ENCODE measurements at regions not wholly inside any gene's neighbourhood (a gene's known extent, or its start where the extent isn't known, plus 50 kb on each side); places are given as distances from the start of the nearest gene placed in this dataset.
"Not testable (repeated sequence)": the region's sequence is repeated elsewhere in the genome, so short reads cannot be mapped to it uniquely, and the experiment has no call there.

- DNase-seq, result no peak
- intact Hi-C loops (cut with DNase I; ENCODE audit: low total_unique reads), result no loop called here
Observed at GRCh38 chr5:67983251-67984110, 232.1 kb upstream of the PIK3R1 start.

GRCh38 chr5:67982160-67982559, 233.4 kb upstream of the PIK3R1 start:
- H3K36me3 ChIP-seq; H3K27me3 ChIP-seq; intact Hi-C loops (cut with DNase I; ENCODE audit: low total_unique reads); H3K4me3 ChIP-seq; H3K9me3 ChIP-seq; DNase-seq; H3K27ac ChIP-seq: not testable (repeated sequence)
- H3K4me1 ChIP-seq, result peaks cover 0 to 11% (median 1%) of the 10 kb centered on the region in 4 donors

More at GRCh38 chr5:67983251-67984110, 232.1 kb upstream of the PIK3R1 start:
- H3K4me1 ChIP-seq, result peaks cover 0 to 11% (median 1%) of the 10 kb centered on the region in 4 donors
- H3K4me3 ChIP-seq, result no peak overlapping the region
- H3K27ac ChIP-seq, result peak overlapping the region in 1 of 2 donors; percentile 15
- no peak for TF ChIP-seq CTCF (IDR thresholded peaks at IDR 0.05)
- H3K36me3 ChIP-seq, result no peaks in the 10 kb centered on the region
- H3K9me3 ChIP-seq, result no peaks in the 10 kb centered on the region
- H3K27me3 ChIP-seq, result no peaks in the 10 kb centered on the region

- intact Hi-C loops (cut with DNase I; ENCODE audit: low total_unique reads), result no loop called here
- Histone ChIP-seq H3K9me3 (no peaks in the 10 kb centered on the region), H3K36me3 (no peaks in the 10 kb centered on the region), H3K4me3 (no peak overlapping the region), H3K27me3 (no peaks in the 10 kb centered on the region), H3K27ac (no peak overlapping the region), H3K4me1 (peaks cover 0 to 5% (median 1%) of the 10 kb centered on the region in 4 donors)
- no peak for DNase-seq
- TF ChIP-seq CTCF (IDR thresholded peaks at IDR 0.05), result no peak
Observed at GRCh38 chr5:67978171-67978570, 237.4 kb upstream of the PIK3R1 start.

GRCh38 chr5:67976891-67977601, 238.5 kb upstream of the PIK3R1 start:
- no peak for DNase-seq
- Histone ChIP-seq H3K27me3 (no peaks in the 10 kb centered on the region), H3K4me3 (no peak overlapping the region), H3K36me3 (no peaks in the 10 kb centered on the region), H3K27ac (no peak overlapping the region), H3K9me3 (no peaks in the 10 kb centered on the region), H3K4me1 (peaks cover 0 to 10% (median 8%) of the 10 kb centered on the region in 4 donors)
- TF ChIP-seq CTCF (IDR thresholded peaks at IDR 0.05), result no peak
- intact Hi-C loops (cut with DNase I; ENCODE audit: low total_unique reads), result no loop called here

- intact Hi-C loops (cut with DNase I; ENCODE audit: low total_unique reads), result no loop called here
- H3K27me3 ChIP-seq, result no peaks in the 10 kb centered on the region
- no peak for DNase-seq
- peaks cover 0 to 17% (median 16%) of the 10 kb centered on the region in 4 donors for H3K4me1 ChIP-seq
- no peaks in the 10 kb centered on the region for H3K9me3 ChIP-seq
- no peak overlapping the region for H3K4me3 ChIP-seq
- H3K27ac ChIP-seq, result no peak overlapping the region
- no peak for TF ChIP-seq CTCF (IDR thresholded peaks at IDR 0.05)
- no peaks in the 10 kb centered on the region for H3K36me3 ChIP-seq
Observed at GRCh38 chr5:67976181-67976580, 239.4 kb upstream of the PIK3R1 start.

GRCh38 chr5:67974471-67974870, 241.1 kb upstream of the PIK3R1 start:
- no peak for TF ChIP-seq CTCF (IDR thresholded peaks at IDR 0.05)
- no peak for DNase-seq
- no peaks in the 10 kb centered on the region for H3K36me3 ChIP-seq
- peaks cover 0 to 27% (median 23%) of the 10 kb centered on the region in 4 donors for H3K4me1 ChIP-seq
- no peaks in the 10 kb centered on the region for H3K9me3 ChIP-seq
- no peaks in the 10 kb centered on the region for H3K27me3 ChIP-seq
- intact Hi-C loops (cut with DNase I; ENCODE audit: low total_unique reads), result no loop called here
- no peak overlapping the region for H3K4me3 ChIP-seq
- H3K27ac ChIP-seq, result no peak overlapping the region

Data from tibial artery (tissue), 4 donors.